Activated effector memory CD4-positive, alpha-beta T cell treated with anti-CD3 and anti-CD28 coated beads, Interleukin-2, amount 50 U/mL, for 16 hours (primary cell): ENCODE measurements at regions not wholly inside any gene's neighbourhood (a gene's known extent, or its start where the extent isn't known, plus 50 kb on each side); places are given as distances from the start of the nearest gene placed in this dataset.
"Not testable (repeated sequence)": the region's sequence is repeated elsewhere in the genome, so short reads cannot be mapped to it uniquely, and the experiment has no call there.

ENCODE experiments used
- DNase-seq: peaks from one replicate; pipeline ENCODE4 v3.0.0-alpha.2; 2020

DNA sequence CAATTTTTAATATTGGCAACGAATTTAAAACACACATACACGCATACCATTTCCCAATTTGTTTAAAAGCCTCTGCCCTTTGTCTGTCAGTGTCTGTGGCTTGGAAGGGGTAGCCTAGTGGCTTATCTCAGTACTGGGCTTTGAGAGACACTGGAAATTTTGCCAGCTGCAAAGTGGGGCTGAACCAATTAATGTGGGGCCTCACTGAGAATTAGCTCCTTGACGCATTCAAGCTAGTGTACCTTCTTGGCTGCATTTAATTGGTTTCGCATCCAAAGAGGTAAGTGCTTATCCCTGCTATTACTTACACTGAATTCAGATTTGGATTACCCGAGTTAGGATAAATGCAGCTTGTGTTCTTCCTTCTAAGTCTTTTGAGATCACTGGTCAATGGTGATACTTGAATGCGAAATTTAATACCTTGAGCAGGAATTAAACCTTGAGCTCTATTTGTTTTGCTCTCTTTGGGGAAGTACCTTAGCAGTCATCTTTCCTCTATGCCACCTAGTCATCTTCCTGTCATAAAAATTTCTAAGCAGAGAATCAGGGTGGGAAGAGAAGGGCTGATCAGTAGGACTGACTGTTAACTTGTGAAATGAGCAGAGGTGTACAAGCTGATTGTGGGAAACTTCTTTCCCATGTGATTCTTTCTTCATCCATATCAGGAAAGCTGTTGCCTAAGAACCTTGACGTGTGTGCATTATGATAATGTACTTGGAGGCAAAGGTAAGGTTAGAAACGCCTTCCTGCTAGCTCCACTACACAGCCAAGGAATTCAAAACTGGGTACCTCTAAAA lies 187.7 kb upstream of the E2F8 start:
- no peak for DNase-seq

DNA sequence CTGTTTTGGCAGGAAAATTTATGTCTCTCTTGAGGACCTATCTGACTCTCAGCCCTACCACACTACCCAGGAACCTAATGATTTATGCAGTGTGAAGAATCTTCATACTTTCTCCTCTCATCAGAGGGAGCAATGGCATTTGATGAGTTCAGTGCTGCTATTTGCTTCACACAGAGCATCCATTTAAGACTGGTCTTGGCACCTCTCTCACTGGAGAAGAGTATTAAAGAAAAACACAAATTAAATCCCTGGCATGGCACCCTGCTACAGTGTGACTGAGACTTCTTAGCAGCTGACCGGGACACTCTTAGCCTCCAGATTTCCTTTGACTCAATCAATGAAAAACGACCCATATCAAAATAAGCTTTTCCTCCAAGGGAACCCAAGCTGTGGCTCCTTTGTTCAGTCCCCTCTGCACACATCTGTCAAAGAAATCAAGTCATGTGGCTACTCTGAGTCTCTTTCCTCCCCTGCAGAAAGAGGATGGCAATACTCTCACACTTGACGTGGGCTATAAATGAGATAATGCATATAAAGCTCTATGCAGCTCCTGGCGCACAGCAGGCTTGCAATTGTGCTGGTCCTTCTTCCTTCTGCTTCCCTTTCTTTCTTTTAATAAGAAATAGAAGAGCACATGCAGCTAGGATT lies 186.1 kb upstream of the E2F8 start:
- no peak for DNase-seq

DNA sequence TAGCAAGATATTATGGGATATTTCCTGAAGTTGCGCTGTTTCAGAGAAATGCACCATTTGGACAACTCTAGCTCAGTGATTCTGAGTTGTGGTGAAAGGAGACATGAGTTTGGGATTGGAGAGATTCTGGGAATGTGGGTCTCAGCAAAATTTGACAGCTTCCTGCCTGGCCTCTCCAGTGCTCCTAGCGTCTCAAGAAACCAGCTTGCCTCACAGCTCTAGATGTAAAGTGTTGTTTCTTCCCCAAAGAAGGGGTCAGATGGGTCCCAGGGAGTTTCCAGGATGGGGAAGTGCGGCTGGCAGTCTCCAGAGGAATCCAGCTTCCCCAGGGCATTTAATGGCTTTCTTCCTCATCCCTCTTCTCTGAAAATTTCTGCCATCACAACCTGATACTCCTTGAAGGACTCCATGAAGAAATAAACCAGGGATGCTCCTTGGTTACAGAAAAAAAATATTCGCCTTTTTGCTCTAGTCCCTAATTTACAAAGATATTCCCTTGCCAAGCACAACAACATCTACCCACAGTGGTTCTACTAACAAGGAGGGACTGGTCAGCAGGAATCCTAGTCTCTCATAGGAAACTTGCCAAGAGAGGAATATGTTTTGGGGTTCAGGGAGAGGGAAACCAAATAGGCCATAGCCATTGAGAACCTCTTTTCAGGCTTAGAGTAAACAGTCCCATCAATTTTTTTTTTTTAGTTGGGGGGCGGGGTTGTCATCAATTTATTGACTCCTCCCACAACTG lies 185.4 kb upstream of the E2F8 start:
- DNase-seq = no peak

DNA sequence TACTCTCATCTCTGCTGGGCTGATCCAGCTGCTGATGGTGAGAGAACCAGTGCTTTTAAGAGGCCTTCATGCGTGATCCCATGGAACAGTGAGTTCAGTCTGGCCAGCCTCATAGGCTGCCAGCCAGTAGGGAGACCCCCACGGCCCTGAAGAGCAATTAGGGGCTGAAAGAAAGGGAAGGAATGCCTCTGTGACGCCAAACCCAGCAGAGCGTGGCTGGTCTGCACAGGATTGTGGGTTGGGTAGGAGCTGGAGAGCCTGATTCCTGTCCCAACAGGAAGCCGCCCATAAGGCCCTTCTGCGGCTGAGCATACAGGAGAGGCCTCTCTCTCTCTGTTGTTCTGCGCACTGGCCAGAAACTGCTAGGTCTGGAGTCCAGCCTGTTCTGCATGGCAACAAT lies 181.5 kb upstream of the E2F8 start:
- no peak for DNase-seq

DNA sequence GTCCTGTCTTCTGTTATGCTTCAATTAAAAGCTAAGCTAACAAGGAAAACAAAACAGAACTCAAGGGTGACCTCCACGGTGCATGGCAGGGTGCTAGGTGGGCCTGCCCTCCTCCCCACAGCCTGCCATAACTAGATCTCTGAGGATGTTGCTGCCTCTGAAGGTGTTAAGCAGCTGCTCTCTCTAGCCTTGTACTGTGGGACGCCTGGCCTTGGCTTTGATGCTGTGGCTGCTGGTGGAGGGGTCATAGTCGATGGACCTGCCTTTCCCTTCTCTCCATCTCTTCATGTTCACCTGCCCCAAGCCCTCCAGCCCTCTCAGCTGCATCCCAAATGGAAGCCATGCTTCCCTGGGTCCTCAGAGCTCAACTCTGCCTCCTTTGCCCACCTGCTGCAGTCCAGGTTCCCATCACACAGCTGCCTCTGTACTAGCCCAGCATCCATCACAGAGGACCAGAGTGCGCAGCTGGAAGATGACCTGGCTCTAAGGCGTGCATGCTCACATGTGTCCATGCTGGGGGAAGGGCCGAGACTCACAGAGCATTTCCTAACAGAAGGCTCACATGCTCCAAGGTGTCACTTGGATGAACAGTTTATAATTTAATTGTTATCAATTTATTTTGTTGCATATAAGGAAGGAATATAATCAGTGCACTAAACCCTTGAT lies 180.3 kb upstream of the E2F8 start:
- no peak for DNase-seq

DNA sequence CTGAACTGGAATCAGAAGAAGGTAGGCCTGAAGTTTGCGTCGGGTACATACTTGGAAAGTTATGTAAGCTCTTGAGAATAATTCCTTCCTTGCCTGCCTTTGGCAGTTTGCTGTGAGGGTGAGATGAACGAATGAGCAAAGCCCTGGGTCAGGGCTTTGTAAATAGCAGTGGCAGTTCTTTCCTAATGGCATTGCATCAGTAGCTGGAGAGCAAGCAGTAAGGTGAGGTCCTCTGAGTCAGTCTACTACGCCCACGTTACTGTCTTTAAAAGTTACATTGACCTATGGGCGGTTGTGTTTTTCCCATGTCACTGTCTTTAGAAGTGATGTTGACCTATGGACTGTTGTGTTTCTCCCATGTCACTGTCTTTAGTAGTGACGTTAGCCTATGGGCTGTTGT lies 179.1 kb upstream of the E2F8 start:
- no peak for DNase-seq

DNA sequence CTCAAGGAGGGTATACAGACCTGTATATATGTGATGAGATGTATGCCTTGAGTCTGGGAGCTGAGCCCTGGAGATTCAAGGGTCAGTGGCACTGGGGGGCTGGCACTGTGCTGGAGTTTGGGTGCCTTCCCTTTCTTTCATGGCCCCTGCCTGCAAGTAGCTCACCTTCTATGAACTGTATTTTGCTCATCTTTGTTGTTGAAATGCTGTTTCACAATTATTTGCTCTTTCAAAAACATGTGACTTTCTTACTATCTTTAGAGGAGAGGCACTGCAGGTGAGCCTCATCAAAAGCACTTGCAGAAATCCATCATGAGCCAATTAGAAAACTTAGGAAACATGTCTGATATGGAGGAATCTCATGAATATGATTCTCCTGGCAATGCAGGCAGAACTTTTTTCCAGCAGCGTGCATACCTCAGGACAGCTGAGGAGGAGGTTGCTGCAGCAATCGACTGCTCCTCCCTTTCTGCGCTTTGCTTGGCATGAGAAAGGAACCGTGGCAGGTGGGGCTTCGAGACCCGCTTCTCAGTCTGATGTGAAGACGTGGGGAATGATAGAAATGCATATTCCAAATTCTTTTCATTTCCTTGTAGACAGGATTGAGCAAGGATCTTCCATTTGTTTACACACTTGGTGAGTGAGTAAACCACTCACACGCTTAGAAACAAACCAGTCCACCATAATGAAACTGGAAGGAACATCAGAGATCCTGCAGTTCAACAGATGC lies 178.4 kb upstream of the E2F8 start:
- DNase-seq = no peak

DNA sequence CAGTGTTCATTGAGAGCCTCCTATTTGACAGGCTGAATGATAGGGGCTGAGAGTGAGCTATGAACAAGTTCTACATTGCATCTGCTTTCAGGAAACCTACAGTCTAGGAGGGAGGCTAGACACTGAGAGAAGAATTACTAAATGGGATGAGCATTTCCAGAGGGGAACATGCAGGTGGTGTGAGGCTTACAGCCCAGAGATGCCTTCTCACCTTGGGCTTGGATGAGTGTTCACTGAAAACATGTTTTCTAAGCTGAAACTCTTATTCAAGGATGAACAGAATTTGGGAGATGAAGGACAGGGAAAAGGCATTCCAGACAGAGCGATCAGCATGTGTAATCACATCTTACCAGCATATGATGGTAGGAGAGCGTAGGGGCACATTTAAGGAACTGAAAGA lies 177.5 kb upstream of the E2F8 start:
- DNase-seq = no peak

DNA sequence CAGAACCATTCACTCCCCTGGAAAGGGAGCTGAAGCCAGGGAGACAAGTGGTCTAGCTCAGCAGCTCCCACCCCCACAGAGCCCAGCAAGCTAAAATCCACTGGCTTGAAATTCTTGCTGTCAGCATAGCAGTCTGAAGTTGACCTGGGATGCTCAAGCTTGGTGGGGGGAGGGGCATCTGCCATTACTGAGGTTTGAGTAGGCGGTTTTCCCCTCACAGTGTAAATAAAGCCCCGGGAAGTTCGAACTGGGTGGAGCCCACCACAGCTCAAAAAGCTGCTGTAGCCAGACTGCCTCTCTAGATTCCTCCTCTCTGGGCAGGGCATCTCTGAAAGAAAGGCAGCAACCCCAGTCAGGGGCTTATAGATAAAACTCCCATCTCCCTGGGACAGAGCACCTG lies 171.3 kb upstream of the E2F8 start:
- DNase-seq = not testable (repeated sequence)

DNA sequence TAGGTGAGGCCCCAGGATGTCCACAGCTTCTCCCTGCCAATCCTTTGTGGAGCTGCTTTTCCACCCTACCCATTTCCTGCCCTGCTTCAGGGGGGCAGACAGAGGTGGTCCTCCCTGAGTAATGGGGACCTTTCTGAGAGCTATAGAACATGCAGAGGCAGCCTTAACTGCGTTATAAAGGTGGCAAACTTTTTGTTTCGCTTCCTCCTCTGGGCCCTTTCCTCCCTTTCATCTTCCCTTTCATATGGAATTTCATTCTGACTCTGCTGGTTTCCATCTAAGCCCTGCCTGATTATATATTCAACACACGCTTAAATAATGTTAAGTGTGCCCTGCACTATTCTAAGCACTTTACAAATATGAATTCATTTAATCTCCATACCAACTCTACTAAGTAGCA lies 169.3 kb upstream of the E2F8 start:
- no peak for DNase-seq

DNA sequence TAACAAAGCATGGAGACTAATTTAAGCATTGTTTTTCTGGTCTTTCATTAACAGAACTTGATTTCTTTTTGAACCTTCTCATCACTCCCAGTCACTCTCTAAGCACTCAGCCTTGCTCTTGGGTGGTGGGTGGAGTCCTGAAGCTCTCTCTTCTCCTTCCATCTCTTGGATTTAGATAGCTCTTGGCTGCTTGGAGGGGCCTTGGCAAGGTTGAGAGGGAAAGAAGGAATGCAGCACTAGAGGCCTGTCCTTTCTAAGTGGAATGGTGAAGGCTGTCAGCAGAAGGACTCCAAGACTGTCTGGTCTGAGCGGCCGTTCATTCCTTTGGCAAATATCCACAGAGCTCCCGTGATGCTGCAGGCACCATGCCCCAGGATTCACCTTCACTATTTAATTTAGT lies 168.6 kb upstream of the E2F8 start:
- no peak for DNase-seq

DNA sequence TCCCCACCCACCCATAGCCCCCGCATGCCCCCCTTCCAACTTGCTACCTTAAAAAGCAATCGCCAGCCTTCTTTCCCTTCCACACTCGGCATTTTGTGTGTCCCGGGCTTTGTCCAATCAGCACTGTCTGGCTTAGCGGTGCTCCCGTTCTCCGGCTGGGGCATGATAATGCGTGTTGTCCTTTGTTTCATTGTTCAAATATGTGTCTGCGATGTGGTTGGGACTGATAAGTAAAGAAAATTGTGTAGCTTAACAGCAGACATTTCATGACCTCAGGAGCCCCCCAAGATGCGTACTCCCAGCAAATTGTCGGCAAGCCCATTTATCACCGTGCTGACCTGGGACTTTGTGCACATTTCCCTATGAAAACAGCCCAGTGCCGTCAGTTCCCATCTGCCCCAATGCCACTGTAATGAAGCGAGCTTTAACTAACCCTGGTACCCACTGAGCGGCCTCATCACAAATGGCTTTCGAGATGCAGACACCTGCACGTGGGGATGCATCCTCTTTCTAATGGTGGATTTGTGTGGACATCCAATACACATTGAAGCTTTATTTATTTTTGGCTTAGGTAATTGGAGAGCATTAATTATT lies 167.0 kb upstream of the E2F8 start:
- DNase-seq = no peak

DNA sequence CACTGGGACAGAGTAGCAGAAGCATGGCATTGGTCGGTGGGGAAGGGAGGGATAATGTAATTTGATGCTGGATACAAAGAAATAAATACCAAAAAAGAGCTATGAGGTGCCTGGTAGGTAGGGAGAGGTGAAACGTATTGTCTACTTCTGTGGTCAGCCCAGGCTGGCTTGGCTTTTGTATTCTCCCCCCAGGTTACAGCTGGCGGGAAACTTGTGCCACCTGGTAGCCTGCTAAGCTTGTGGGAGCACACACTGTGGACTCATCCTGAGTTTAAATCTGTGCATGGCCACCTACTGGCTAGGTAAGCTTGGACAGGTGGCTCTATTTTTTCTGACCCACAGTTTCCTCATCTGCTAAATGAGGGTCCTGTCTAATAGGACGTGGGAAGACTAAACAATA lies 165.2 kb upstream of the E2F8 start:
- DNase-seq = no peak

DNA sequence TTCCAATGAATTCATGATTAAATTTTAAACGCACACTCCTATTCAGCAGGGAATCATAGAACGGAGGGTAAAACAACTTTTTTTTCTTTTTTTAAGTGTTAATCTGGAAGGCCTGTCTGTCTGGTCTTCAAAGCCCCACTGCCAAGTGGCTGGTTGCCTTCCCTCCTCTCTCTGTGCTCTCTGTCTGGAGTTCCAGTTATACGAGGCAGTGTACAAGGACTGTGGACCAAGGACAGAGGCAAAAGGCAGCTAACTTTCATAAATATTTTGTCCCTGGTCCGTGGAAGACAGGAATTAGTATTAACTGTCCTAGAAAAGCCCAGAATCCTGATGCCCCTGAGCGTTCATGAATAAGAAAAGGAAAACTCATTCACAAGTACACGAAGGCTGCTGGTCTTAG lies 164.0 kb upstream of the E2F8 start:
- DNase-seq = no peak

DNA sequence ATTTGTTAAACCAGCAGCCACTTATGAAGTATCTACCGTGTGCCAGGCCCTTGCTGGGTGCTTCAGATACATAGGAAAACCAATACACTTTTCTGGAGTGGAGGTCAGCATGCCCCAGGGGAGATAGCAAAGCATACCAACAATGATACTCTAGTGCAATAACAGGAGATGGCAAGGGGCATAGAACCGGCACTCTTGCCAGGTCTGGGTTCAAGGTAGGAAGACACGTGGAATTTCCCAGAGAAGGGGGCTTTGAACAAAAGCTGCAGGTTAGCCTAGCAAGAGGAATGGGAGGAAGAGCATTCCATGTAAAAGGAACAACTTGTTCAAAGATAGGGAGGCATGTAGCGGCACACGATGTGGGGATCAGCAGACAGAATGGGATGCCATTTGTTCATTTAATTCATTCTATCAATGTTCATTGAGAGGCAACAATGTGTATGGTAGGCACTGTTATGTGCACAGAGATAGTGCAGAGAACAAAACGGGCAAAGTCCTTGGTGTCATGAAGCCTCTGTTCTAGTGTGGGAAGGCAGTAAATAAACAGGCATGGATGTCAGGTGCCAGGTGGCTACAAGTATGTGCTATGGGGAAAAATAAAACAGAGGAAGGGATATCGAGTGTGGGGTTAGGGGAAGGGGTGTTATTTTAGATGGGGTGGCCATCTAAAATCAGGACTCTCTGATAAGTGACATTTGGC lies 162.6 kb upstream of the E2F8 start:
- no peak for DNase-seq

DNA sequence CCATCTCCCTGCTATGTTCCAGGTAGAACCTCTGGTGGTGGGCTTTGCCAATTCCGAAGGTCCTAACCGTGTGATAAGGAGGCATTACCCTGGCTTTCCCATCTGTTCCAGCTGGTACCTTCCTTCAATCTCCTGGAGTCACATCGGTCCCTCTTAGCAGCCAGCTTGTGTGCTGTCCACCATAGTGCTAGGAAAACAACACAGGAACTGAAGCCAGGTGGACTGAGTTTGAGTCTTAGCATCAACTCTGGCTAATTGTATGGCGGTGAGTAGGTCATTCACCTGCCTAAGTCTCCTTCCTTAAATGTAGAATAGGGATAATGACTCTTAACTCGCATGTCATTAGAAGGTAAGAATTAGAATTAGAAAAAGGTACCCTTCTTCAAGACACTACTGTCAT lies 159.6 kb upstream of the E2F8 start:
- DNase-seq = no peak

DNA sequence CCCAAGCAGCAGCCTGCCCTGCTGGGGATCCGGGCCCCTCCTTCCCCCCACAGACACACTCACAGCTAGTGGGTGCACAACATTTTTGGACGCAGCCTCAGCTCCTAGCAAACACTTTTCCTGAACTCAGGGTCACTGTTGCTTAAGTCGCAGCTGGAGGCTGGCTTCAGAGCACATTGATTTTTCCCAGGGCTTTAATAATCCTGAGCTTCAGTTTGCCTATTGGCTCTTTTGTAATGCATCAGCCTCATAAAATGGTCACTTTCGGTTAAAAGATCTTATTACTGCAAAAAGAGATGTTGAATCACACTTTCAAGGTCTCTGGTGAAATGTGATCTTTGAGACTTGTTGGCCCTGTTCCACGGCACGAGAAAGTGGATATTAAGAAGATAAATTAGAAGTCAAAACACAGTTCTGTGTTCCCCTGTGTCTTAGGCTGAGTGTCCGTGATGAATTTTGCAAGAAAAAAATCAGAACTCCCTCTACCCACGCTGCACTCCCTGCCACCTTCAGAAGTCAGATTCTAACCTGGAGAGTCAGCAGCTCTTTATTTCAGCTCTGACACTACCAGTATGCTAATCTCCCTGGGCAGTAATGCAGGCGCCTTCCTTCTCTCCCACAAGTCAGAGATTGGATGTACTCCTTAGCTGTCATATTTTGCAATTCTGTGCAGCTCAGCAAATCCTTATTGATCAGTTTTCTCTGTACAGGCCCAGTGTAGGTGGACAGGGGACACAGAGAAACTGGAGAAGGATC lies 158.2 kb upstream of the E2F8 start:
- no peak for DNase-seq

DNA sequence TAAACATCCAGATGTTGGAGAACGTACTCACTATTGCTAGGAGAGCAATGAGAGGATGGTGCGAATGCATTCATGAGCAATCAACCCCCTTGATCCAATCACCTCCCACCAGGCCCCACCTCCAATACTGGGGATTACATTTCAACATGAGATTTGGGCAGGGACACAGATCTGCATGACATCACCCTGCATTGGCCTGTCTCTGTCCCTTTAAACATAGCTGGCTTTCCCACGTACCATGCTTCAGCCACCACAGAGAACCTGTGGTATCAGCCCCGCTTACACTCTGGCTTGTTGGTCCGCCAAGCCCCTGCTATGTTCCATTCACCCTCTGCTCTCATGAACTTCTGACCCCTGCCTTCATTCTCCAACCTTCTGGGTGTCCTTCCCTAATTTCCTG lies 157.5 kb upstream of the E2F8 start:
- no peak for DNase-seq

DNA sequence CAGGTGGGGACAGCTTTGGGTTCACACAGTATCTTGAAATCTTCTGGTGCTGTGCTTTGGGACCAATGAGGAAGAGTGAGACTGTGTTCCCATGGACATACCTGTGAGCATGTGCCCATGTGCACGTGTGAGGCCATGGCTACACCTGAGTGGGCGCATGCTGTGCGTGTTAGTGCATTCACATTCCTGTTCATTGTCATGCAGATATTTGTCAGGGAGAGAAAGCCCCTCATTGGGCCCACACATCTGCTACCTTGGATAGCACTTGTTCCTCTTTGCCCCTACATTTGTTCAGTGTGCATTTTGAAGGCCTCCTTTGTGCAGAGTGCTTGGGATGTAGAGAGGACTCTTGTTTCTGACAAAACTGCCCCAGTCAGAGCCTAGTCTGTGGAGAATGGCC lies 154.3 kb upstream of the E2F8 start:
- DNase-seq = no peak

DNA sequence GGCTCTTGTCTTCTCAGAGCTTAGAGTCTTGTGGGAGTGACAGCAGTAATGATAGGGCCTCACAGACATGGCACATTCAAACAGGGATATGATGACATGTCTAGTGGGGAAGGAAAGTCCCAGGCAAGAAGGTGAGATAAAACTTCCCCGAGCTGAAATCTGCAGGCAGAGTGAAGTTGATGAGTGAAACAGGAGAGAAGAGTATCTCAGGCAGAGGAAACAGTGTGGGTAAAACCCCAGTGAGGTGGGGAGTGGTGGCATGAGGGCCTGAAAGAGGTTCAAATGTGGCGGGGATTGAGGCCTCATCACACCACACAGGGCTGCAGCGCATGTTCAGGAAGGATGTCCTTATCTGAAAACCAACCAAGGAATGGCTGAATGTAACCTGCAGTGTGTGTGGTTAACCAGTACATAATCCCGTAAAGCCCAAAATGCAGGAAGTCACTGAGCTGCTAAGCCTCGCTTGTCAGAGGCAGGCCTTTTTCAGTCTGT lies 153.8 kb upstream of the E2F8 start:
- no peak for DNase-seq

DNA sequence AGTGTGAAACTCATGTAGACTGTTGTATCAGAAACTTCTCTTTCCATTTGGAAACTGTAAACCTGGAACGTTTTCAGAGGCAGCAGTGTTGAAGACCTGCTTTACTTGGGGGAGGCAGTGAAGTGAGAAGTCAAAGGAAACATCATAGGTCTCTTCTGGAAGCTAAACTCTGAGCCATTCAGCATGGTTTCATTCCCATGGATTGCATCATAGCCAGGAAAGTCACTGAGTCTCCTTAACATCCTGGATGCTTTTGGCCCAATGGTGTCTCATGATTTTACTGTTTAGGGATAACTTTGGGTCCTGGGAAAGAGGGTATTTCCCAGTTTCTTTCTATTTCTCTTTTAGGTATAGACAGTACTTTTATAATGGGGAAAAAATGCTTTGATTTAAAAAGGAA lies 153.2 kb upstream of the E2F8 start:
- DNase-seq = no peak
